ENCODE measurements at regions not wholly inside any gene's neighbourhood (a gene's known extent, or its start where the extent isn't known, plus 50 kb on each side); places are given as distances from the start of the nearest gene placed in this dataset.
A peak's percentile ranks its signal among the peaks of the same experiment; 100 is the strongest.

- DNase-seq (ENCODE audit: low read depth): peak; percentile 9
- no peak overlapping the region for H3K4me3 ChIP-seq (ENCODE audit: low read depth, low read length)
- TF ChIP-seq, protein P1, sequence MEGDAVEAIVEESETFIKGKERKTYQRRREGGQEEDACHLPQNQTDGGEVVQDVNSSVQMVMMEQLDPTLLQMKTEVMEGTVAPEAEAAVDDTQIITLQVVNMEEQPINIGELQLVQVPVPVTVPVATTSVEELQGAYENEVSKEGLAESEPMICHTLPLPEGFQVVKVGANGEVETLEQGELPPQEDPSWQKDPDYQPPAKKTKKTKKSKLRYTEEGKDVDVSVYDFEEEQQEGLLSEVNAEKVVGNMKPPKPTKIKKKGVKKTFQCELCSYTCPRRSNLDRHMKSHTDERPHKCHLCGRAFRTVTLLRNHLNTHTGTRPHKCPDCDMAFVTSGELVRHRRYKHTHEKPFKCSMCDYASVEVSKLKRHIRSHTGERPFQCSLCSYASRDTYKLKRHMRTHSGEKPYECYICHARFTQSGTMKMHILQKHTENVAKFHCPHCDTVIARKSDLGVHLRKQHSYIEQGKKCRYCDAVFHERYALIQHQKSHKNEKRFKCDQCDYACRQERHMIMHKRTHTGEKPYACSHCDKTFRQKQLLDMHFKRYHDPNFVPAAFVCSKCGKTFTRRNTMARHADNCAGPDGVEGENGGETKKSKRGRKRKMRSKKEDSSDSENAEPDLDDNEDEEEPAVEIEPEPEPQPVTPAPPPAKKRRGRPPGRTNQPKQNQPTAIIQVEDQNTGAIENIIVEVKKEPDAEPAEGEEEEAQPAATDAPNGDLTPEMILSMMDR (conservative IDR thresholded peaks at IDR 0.05; ENCODE audit: low read depth, low read length): no peak
These were observed 572.5 kb upstream of the RGMB start for GRCh38 chr5:98200726-98201541.

DNA sequence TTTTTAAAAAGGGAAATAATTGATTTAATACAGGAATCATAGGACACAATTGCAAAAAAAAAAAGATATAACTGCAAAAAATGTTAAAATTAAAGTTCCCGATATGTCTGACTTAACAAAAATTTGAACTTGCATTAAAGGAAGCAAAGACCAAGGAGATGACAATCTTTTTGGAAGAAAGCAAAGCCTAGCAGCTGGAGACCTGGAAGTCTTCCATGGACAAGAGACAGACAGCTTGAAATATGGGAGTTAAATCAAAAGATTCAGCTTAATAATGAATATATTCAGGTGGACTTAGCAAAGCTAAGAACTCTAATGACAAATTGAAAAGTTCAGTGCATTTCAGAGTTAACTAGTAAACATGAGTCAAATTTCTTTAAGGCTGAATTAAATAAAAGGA is 568.7 kb upstream of the RGMB start:
- TF ChIP-seq, protein P1 (conservative IDR thresholded peaks at IDR 0.05; ENCODE audit: low read depth, low read length): no peak
- no peak overlapping the region for H3K4me3 ChIP-seq (ENCODE audit: low read depth, low read length)
- no peak for DNase-seq (ENCODE audit: low read depth)

- H3K4me3 ChIP-seq (ENCODE audit: low read depth, low read length): no peak overlapping the region
- DNase-seq (ENCODE audit: low read depth): peak; percentile 95
- TF ChIP-seq, protein P1 (conservative IDR thresholded peaks at IDR 0.05; ENCODE audit: low read depth, low read length): no peak
These were observed 567.6 kb upstream of the RGMB start for GRCh38 chr5:98205691-98206461.

DNA sequence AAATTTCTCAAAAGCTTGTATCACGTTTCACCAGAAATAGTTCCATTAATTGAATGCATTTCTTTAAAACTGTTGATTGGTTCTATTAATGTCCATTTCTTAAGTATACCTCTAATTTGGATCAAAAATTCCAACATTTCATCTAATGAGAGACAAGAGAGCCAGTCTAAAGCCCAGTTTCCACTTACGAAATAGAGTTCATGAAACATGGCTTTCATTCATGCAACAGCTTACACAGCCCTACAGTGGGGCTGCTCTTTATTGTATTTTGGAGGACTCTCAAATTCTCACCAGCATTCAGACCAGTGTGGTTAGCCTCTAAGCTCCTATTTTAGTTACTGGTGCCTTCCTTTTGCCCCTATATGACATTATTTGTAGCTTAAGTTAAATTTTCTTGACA is 566.9 kb upstream of the RGMB start:
- peak; percentile 3 for DNase-seq (ENCODE audit: low read depth)
- TF ChIP-seq, protein P1 (conservative IDR thresholded peaks at IDR 0.05; ENCODE audit: low read depth, low read length): no peak

DNA sequence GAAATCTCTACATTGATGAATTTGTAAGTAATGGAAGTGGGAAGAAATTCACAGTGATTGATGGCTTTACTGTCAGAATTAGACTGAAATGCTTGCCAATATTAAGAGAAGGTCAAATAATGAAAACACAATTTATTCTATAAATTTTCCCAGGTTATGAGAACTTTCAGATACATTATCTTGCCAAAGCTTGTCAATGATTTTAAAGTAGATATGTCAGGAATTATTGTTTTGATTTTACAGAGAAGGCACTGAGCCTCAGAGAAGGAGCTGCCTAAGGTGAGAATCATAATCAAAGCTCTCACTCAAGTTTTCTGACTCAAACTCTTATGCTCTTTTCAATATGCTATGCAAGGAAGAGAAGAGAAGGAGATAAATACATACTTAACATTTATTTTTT is 564.0 kb upstream of the RGMB start:
- H3K4me3 ChIP-seq (ENCODE audit: low read depth, low read length): no peak overlapping the region
- no peak for DNase-seq (ENCODE audit: low read depth)
- TF ChIP-seq, protein P1 (conservative IDR thresholded peaks at IDR 0.05; ENCODE audit: low read depth, low read length): no peak

More for the DNA sequence above, 566.9 kb upstream of the RGMB start:
- no peak overlapping the region for H3K4me3 ChIP-seq (ENCODE audit: low read depth, low read length)

DNA sequence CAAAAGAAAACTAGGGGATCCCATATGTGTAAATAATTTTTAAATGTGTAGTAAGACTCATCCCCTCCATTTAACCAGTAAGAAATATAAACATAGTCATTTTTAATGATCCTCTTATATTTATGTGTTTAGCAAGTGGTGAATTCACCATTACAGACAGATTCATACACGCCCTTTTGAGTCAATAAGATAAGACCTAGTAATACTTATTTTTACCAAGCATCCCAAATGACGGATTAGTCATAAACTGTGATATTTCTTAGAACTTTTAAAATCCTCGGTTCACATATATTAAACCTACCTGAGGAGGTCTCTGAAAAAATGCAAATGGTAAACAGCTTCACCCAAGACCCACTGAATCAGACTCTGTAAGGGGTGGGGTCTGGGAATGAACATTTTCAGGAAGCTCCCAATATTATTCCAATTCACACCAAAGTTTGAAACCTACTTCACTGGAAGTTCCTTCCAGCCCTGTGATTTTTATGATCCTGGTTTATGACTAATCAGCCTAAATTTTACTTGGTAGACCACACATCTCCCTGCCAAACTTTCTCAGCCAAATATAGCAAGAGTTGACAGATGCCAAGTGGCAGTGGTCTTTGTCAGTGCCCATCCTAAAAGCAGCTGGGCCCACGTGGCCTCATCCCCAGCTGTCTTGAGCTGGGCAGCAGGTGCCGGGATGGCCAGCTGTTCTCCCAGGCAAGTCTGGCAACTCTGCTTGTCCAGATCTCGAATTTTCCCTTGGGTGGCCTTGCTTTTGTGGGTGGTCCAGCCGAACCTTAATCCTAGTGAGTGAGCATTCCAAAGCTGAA is 559.0 kb upstream of the RGMB start:
- no peak overlapping the region for H3K4me3 ChIP-seq (ENCODE audit: low read depth, low read length)
- DNase-seq (ENCODE audit: low read depth): no peak
- TF ChIP-seq, protein P1 (conservative IDR thresholded peaks at IDR 0.05; ENCODE audit: low read depth, low read length): no peak
